NCI-H748 treated with DMSO at 0.1 percent for 48 hours (cell line): ENCODE measurements at regions not wholly inside any gene's neighbourhood (a gene's known extent, or its start where the extent isn't known, plus 50 kb on each side); places are given as distances from the start of the nearest gene placed in this dataset.
"Not testable (repeated sequence)": the region's sequence is repeated elsewhere in the genome, so short reads cannot be mapped to it uniquely, and the experiment has no call there.

Experiments
- DNase-seq: peaks from one replicate; lab custom pipeline; 2025; lab: John Stamatoyannopoulos, UW

- DNase-seq = no peak
Observed at GRCh38 chr7:91459539-91459938, 195.3 kb downstream of the FZD1 start.

DNA sequence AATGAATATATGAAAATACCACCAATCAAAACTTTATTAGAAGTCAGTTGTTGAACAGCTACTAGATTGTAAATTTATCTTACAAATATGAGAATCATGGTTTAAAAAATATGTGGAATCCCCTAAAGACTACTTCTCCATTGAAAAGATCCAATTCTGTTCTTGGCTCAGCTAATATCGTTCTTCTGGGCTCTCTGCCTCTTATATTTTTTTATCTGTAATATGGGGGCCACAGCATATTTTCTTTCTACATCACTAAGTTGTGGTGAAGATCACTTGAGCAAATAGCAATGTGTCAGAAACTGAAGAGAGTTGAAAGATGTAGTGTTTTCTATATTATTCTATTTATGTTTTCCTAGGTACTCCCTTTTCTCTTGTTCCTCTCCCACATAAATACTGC is 198.1 kb downstream of the FZD1 start:
- no peak for DNase-seq

- no peak for DNase-seq
Observed at GRCh38 chr7:91463330-91463729, 199.1 kb downstream of the FZD1 start.

DNA sequence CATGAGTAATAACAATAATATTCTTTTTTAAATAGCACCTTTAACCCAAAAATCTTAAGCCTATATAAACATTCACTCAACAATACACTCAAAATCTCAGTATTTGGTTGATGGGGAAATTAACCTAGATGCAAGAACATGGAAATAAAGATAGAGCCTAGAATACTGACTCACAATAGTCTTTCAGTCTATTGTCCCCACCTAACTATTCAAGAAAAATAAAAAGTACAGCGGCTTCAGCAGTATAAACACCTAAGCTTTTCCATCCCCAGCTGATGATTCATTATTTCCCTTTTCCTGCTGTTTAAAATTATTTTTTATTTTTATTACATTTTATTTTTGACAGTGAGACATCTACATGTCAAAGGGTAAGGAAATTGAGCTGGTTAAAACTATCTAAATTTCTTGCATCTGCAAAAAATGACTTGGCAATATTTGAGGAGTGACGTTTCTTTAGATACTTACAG is 201.4 kb downstream of the FZD1 start:
- DNase-seq = no peak

DNA sequence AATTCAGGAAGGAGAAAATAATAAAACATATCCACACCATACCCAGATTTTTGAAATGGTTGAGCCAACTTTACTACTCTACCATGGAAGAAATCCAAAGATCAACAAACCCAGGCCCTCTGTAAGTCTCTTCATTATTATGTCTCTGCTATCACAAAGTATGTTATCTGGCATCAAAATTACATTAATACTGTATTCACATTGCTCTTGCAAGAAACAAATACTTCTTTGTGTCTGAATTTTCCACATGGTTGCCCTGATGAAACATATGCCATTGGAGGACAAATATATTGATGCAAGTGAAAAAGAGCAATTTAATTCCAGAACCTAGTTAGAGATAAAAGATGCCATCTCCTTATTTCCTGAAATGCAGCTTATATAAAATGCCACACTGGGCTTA is 204.0 kb downstream of the FZD1 start:
- DNase-seq = no peak

DNA sequence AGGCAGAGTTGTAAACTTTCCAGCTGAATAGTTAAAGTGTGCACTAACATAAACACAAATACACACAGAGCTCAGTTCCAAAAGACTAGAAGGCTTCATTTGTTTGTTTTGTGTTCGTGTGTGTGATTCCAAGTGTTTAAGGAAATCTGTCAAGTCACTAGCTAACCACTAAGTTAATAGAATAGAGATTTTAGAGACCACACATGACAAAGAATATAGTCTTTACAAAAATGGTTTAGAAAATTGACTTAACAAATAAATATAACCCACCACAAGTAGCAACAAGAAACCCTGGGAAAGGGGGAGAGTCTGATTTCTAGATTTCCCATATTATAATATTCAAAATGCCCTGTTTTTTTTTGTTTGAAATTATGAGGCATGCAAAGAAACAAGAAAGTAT is 209.4 kb downstream of the FZD1 start:
- no peak for DNase-seq

GRCh38 chr7:91474074-91474473 is 209.8 kb downstream of the FZD1 start:
- DNase-seq = no peak

DNA sequence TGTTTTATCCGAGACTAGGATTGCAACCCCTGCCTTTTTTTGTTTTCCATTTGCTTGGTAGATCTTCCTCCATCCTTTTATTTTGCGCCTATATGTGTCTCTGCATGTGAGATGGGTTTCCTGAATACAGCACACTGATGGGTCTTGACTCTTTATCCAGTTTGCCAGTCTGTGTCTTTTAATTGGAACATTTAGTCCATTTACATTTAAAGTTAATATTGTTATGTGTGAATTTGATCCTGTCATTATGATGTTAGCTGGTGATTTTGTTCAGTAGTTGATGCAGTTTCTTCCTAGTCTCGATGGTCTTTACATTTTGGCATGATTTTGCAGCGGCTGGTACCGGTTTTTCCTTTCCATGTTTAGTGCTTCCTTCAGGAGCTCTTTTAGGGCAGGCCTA is 216.2 kb downstream of the FZD1 start:
- DNase-seq = not testable (repeated sequence)

- DNase-seq = no peak
Observed at GRCh38 chr7:91491868-91492267, 227.6 kb downstream of the FZD1 start.

- DNase-seq = no peak
Observed at GRCh38 chr7:91492317-91492716, 228.1 kb downstream of the FZD1 start.

DNA sequence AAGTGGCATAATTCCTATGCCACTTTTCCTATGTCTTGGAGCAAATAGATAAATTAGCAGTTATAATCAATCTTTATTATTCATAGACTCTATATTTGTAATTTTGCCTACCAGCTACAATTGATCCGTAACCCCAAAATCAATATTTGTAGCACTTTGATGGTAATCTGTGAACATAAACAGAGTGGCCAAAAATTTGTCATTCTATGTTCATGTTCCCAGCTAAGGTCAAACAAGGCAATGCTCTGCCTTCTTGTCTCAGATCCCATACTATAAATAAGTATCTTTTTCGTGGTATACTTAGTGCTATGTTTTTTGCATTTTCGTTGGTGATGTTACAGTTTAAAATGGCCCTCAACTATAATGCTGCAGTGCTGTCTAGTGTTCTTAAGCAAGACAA is 228.5 kb downstream of the FZD1 start:
- no peak for DNase-seq

GRCh38 chr7:91494450-91494849 is 230.2 kb downstream of the FZD1 start:
- no peak for DNase-seq

DNA sequence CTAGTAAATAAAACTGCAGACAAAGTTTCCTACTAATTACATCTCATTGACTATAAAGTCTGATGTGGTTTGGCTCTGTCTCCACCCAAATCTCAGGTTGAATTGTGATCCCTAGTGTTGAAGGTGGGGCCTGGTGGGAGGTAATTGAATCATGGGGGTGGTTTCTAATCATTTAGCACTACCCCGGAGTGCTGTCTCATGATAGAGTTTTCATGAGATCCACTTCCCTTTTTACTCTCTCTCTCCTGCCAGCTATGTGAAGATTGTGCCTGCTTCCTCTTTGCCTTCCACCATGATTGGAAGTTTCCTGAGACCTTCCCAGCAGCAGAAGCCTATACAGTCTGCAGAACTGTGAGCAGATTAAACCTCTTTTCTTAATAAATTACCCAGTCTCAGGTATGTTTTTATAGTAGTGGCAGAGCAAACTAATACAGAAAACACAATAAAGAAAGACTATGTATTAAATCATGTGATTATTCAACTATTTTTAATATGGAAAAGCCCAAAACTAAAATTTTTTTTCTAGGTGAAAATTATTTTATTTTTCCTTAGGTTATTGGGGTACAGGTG is 232.1 kb downstream of the FZD1 start:
- DNase-seq = no peak

DNA sequence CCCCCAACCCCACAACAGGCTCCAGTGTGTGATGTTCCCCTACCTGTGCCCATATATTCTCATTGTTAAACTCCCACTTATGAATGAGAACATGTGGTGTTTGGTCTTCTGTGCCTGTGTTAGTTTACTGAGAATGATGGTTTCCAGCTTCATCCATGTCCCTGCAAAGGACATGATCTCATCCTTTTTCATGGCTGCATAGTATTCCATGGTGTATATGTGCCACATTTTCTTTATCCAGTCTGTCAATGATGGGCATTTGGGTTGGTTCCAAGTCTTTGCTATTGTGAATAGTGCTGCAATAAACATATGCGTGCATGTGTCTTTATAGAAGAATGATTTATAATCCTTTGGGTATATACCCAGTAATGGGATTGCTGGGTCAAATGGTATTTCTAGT is 233.0 kb downstream of the FZD1 start:
- not testable (repeated sequence) for DNase-seq

GRCh38 chr7:91503934-91504555 is 239.8 kb downstream of the FZD1 start:
- no peak for DNase-seq

DNA sequence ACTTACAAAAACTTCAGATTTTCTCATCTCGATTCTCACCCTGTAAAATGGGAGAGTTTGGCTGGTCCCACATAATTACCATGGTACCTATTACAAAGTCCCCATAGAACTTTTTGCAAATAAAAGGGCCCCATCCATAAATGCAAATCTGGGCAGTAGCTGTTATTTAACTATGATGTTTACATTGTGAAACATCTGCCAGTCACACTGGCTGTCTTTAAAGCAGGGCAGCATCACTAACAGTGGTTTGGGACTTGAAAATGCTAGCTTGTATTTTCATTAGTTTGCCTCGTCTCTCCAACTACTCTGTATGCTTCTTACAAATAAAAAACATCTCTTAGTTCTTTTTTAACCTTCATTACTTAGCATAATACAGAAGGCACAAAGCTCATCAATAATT is 240.7 kb downstream of the FZD1 start:
- DNase-seq = no peak

- DNase-seq = not testable (repeated sequence)
Observed at GRCh38 chr7:91506966-91507365, 242.7 kb downstream of the FZD1 start.

GRCh38 chr7:91511861-91512260 is 247.6 kb downstream of the FZD1 start:
- DNase-seq = not testable (repeated sequence)

DNA sequence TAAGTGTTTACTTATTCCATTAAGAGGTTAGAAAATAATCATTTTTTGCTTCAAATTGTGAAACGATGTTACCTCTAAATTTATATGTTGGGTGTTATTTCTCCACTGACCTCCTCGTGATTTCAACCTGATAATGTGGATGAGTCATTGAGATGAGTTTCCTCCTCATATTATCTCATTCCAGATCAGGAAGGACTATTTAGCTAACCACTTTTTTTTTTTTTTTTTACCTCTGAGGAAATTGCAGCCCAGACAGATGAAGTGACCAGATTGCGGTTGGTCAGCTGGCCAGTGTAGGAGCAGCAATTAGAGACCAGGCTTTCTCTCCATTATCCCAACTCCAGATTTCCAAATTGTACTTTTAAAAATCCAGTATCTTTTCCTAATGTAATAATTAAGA is 248.7 kb downstream of the FZD1 start:
- DNase-seq = no peak

- no peak for DNase-seq
Observed at GRCh38 chr7:91514591-91514990, 250.4 kb downstream of the FZD1 start.

- DNase-seq = no peak
Observed at GRCh38 chr7:91515961-91516360, 251.7 kb downstream of the FZD1 start.

- peak; percentile 50 for DNase-seq
Observed at GRCh38 chr7:91517201-91517785, 253.1 kb downstream of the FZD1 start.

- no peak for DNase-seq
Observed at GRCh38 chr7:91518058-91518457, 253.8 kb downstream of the FZD1 start.
